Prostate gland (tissue), 2 donors: ENCODE measurements at regions not wholly inside any gene's neighbourhood (a gene's known extent, or its start where the extent isn't known, plus 50 kb on each side); places are given as distances from the start of the nearest gene placed in this dataset.
A peak's percentile ranks its signal among the peaks of the same experiment; 100 is the strongest.

ENCODE experiments used
- DNase-seq: peaks from one replicate; pipeline ENCODE4 v3.0.0-alpha.2; 2019; ENCODE audit warnings: low spot score
- H3K27ac ChIP-seq, 2 donors: fragments of 200-600 bp; sonication (generic); 2 replicates each; pipeline ENCODE4 v1.5.1; 2017 to 2019
- H3K27me3 ChIP-seq: fragments of 200-600 bp; sonication (generic); replicated peaks from 2 replicates; pipeline ENCODE4 v1.5.1; 2019; ENCODE audit not compliant: insufficient read depth
- H3K36me3 ChIP-seq, 2 donors: fragments of 200-600 bp; sonication (generic); 1 replicate in 1 of 2; 2 replicates in 1 of 2; pipeline versions ENCODE4 v1.5.1 to v1.8.1; 2017 to 2019
- H3K4me1 ChIP-seq: fragments of 200-600 bp; sonication (generic); replicated peaks from 2 replicates; pipeline ENCODE4 v1.5.1; 2019
- H3K4me3 ChIP-seq, 2 donors: fragments of 200-600 bp; sonication (generic); 2 replicates each; pipeline ENCODE4 v1.5.1; 2017 to 2019
- H3K9me3 ChIP-seq: fragments of 200-600 bp; sonication (generic); 2 replicates; pipeline ENCODE4 v1.5.1; 2017
- CTCF ChIP-seq, 4 experiments: fragments of 200-600 bp in 2 of 4; fragments of 450-650 bp in 2 of 4; sonication (generic) in 2 of 4; IDR thresholded peaks; 1 replicate in 3 of 4; 2 replicates in 1 of 4; pipeline ENCODE4 v1.5.1; 2016 to 2019; ENCODE audit warnings: antibody characterized with exemption in 4 of 4, mild to moderate bottlenecking in 2 of 4, moderate library complexity in 2 of 4
- POLR2A ChIP-seq: fragments of 450-650 bp; IDR thresholded peaks from one replicate; pipeline ENCODE4 v1.6.1; 2016; ENCODE audit warnings: antibody characterized with exemption, mild to moderate bottlenecking
- POLR2AphosphoS5 ChIP-seq: sonication (generic); formaldehyde crosslinking; IDR thresholded peaks from one replicate; pipeline ENCODE4 v1.6.1; 2017; ENCODE audit warnings: antibody characterized with exemption
- WGBS: methylation state at CpG from one replicate; pipeline ENCODE4 v1.1.5; 2018; 5-methylcytosine and 5-hydroxymethylcytosine counted together
- intact Hi-C: fragments of 100-400 bp; cut with DNase I; formaldehyde crosslinking; loops from one replicate; pipeline ENCODE4 v1.14.2; 2022

- Histone ChIP-seq H3K36me3 (no peaks in the 10 kb centered on the region), H3K4me1 (peaks cover 12% of the 10 kb centered on the region), H3K4me3 (no peak overlapping the region), H3K9me3 (no peaks in the 10 kb centered on the region), H3K27me3 (no peaks in the 10 kb centered on the region), H3K27ac (peak overlapping the region in 1 of 2 donors; percentile 36)
- intact Hi-C loops: loop anchor here (10.0 kb wide), 1 partner anchor 1184 kb away; no protein-coding TSS in a partner anchor
- 90% methylated on average over 6 of the region's 6 CpGs for WGBS
- DNase-seq: no peak
- TF ChIP-seq POLR2AphosphoS5 (peak; percentile 4), CTCF (IDR thresholded peaks at IDR 0.05) (no peak), POLR2A (no peak)
These were observed 117.6 kb downstream of the SLC25A47 start for GRCh38 chr14:100440758-100441203.

- H3K27ac ChIP-seq: no peak overlapping the region
- 85% methylated on average over 6 of the region's 6 CpGs for WGBS
- H3K9me3 ChIP-seq: no peaks in the 10 kb centered on the region
- intact Hi-C loops: loop anchor here (10.0 kb wide), 1 partner anchor 1183 kb away; no protein-coding TSS in a partner anchor
- no peaks in the 10 kb centered on the region for H3K36me3 ChIP-seq
- no peak for DNase-seq
- TF ChIP-seq POLR2A: no peak
- TF ChIP-seq POLR2AphosphoS5: no peak
- H3K4me1 ChIP-seq: peaks cover 12% of the 10 kb centered on the region
- H3K27me3 ChIP-seq: no peaks in the 10 kb centered on the region
- no peak overlapping the region for H3K4me3 ChIP-seq
These were observed 118.3 kb downstream of the SLC25A47 start for GRCh38 chr14:100441271-100441947.

GRCh38 chr14:100442036-100442435 lies 118.9 kb downstream of the SLC25A47 start:
- H3K9me3 ChIP-seq: no peaks in the 10 kb centered on the region
- H3K4me3 ChIP-seq: no peak overlapping the region
- TF ChIP-seq POLR2A (no peak), CTCF (IDR thresholded peaks at IDR 0.05) (no peak), POLR2AphosphoS5 (no peak)
- DNase-seq: no peak
- no peaks in the 10 kb centered on the region for H3K36me3 ChIP-seq
- H3K27me3 ChIP-seq: no peaks in the 10 kb centered on the region
- peaks cover 12% of the 10 kb centered on the region for H3K4me1 ChIP-seq
- intact Hi-C loops: loop anchor here (10.0 kb wide), 1 partner anchor 1183 kb away; no protein-coding TSS in a partner anchor
- H3K27ac ChIP-seq: no peak overlapping the region

GRCh38 chr14:100442498-100443490 lies 119.7 kb downstream of the SLC25A47 start:
- Histone ChIP-seq H3K27me3 (no peaks in the 10 kb centered on the region), H3K27ac (no peak overlapping the region), H3K4me3 (no peak overlapping the region), H3K4me1 (peaks cover 12% of the 10 kb centered on the region), H3K9me3 (no peaks in the 10 kb centered on the region), H3K36me3 (no peaks in the 10 kb centered on the region)
- WGBS: 75% methylated on average over 13 of the region's 13 CpGs
- TF ChIP-seq CTCF (IDR thresholded peaks at IDR 0.05) (no peak), POLR2AphosphoS5 (no peak), POLR2A (no peak)
- intact Hi-C loops: loop anchor here (10.0 kb wide), 1 partner anchor 1182 kb away; no protein-coding TSS in a partner anchor
- no peak for DNase-seq

- no peak overlapping the region for H3K4me3 ChIP-seq
- no peaks in the 10 kb centered on the region for H3K36me3 ChIP-seq
- intact Hi-C loops: loop anchor here (10.0 kb wide), 1 partner anchor 1181 kb away; no protein-coding TSS in a partner anchor
These were observed 120.5 kb downstream of the SLC25A47 start for GRCh38 chr14:100443603-100444002.

More at GRCh38 chr14:100443603-100444002, 120.5 kb downstream of the SLC25A47 start:
- no peaks in the 10 kb centered on the region for H3K9me3 ChIP-seq
- WGBS: 90% methylated on average over 8 of the region's 8 CpGs
- no peak for TF ChIP-seq POLR2AphosphoS5
- no peak for TF ChIP-seq POLR2A
- no peak for TF ChIP-seq CTCF (IDR thresholded peaks at IDR 0.05)
- no peak overlapping the region for H3K27ac ChIP-seq
- no peaks in the 10 kb centered on the region for H3K27me3 ChIP-seq
- H3K4me1 ChIP-seq: peaks cover 11% of the 10 kb centered on the region
- no peak for DNase-seq
